Gastroesophageal sphincter (tissue), 4 donors: ENCODE measurements at regions not wholly inside any gene's neighbourhood (a gene's known extent, or its start where the extent isn't known, plus 50 kb on each side); places are given as distances from the start of the nearest gene placed in this dataset.

Source experiments
- ATAC-seq: fragments of 150-250 bp; one replicate; pipeline ENCODE4 v1.9.1; 2016; ENCODE audit warnings: mild to moderate bottlenecking, moderate library complexity
- H3K27ac ChIP-seq, 4 donors: fragments of 200-600 bp; sonication (generic) in 3 of 4; 1 replicate in 3 of 4; 2 replicates in 1 of 4; pipeline ENCODE4 v1.5.1; 2016 to 2019
- H3K27me3 ChIP-seq: fragments of 200-600 bp; sonication (generic); one replicate; pipeline ENCODE4 v1.5.1; 2019
- H3K36me3 ChIP-seq, 2 donors: fragments of 200-600 bp; sonication (generic); one replicate each; pipeline ENCODE4 v1.5.1; 2019; ENCODE audit warnings: control low read depth in 1 of 2
- H3K4me1 ChIP-seq, 3 donors: fragments of 200-600 bp; sonication (generic); 1 replicate in 2 of 3; 2 replicates in 1 of 3; pipeline ENCODE4 v1.5.1; 2016 to 2019; ENCODE audit warnings: control low read depth in 2 of 3
- H3K4me3 ChIP-seq, 2 donors: fragments of 200-600 bp; sonication (generic); one replicate each; pipeline ENCODE4 v1.5.1; 2019; ENCODE audit warnings: mild to moderate bottlenecking in 1 of 2, moderate library complexity in 1 of 2
- H3K9me3 ChIP-seq, 3 donors: fragments of 200-600 bp; sonication (generic); one replicate each; pipeline ENCODE4 v1.5.1; 2017 to 2019; ENCODE audit warnings: control low read depth in 2 of 3
- CTCF ChIP-seq, 4 experiments: fragments of 200-600 bp in 2 of 4; fragments of 450-650 bp in 2 of 4; sonication (generic) in 1 of 4; IDR thresholded peaks; one replicate each; pipeline ENCODE4 v1.5.1; 2017 to 2019; ENCODE audit warnings: antibody characterized with exemption in 4 of 4, mild to moderate bottlenecking in 2 of 4, moderate library complexity in 2 of 4
- EP300 ChIP-seq: sonication (generic); formaldehyde crosslinking; IDR thresholded peaks from one replicate; pipeline ENCODE4 v1.6.1; 2017; ENCODE audit warnings: antibody characterized with exemption, mild to moderate bottlenecking
- POLR2A ChIP-seq, 2 donors: fragments of 450-650 bp; IDR thresholded peaks; one replicate each; pipeline ENCODE4 v1.6.1; 2017; ENCODE audit warnings: antibody characterized with exemption in 2 of 2, mild to moderate bottlenecking in 2 of 2, moderate library complexity in 1 of 2
- POLR2AphosphoS5 ChIP-seq: sonication (generic); formaldehyde crosslinking; IDR thresholded peaks from one replicate; pipeline ENCODE4 v1.6.1; 2017; ENCODE audit warnings: antibody characterized with exemption
- WGBS, 2 donors: methylation state at CpG; one replicate each; pipeline ENCODE4 v1.1.5; 2018; ENCODE audit warnings: low coverage in 1 of 2; 5-methylcytosine and 5-hydroxymethylcytosine counted together

DNA sequence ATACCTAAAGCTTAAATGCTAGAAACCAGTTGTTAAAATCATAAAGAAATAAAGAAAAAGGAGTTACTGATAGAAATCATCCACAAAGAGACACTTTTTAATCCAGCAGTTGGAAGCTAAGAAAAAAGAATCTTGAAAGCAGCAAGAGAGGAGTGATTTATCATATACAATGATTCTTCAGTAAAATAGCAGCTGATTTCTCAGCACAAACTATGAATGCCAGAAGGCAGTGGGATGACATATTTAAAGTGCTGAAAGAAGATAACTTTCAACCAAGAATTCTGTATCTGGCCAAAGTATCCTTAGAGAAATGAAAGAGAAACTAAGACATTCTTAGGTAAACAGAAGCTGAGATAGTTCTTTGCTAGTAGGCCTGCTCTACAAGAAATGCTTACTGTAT lies 366.0 kb downstream of the HTR1A start:
- no peak overlapping the region for H3K4me3 ChIP-seq
- no peak for ATAC-seq
- H3K4me1 ChIP-seq: no peaks in the 10 kb centered on the region
- H3K27me3 ChIP-seq: no peaks in the 10 kb centered on the region
- H3K27ac ChIP-seq: no peak overlapping the region
- H3K36me3 ChIP-seq: no peaks in the 10 kb centered on the region
- peaks cover 0 to 14% (median 0%) of the 10 kb centered on the region in 3 donors for H3K9me3 ChIP-seq
- TF ChIP-seq POLR2AphosphoS5 (no peak), POLR2A (IDR thresholded peaks at IDR 0.05) (no peak)

- Histone ChIP-seq H3K27me3 (no peaks in the 10 kb centered on the region), H3K36me3 (no peaks in the 10 kb centered on the region), H3K9me3 (no peaks in the 10 kb centered on the region), H3K27ac (no peak overlapping the region), H3K4me3 (no peak overlapping the region), H3K4me1 (no peaks in the 10 kb centered on the region)
- ATAC-seq: no peak
- TF ChIP-seq POLR2A (IDR thresholded peaks at IDR 0.05) (no peak), EP300 (no peak), POLR2AphosphoS5 (no peak), CTCF (IDR thresholded peaks at IDR 0.05) (no peak)
Observed at GRCh38 chr5:63573380-63573779, 388.9 kb downstream of the HTR1A start.

DNA sequence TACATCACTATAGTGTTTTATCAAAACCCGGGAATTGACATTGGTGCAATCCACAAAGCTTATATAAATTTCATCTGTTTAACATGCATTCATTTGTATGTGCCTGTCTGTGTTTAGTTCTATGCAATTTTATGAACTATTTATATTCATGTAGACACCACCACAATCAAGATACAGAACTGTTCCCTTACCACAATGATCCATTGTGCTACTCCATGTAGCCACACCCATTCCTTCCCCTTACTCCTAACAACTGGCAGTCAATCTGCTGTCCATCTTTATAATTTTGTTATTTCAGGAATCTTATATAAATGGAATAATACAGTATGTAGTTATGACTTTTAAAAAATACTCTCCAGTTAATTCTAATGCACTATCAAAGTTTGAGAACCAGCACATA lies 389.5 kb downstream of the HTR1A start:
- no peak overlapping the region for H3K27ac ChIP-seq
- no peaks in the 10 kb centered on the region for H3K27me3 ChIP-seq
- 87 to 90% methylated on average over 1 of the region's 1 CpG for WGBS, 2 donors
- H3K4me1 ChIP-seq: no peaks in the 10 kb centered on the region
- H3K36me3 ChIP-seq: no peaks in the 10 kb centered on the region
- TF ChIP-seq EP300 (no peak), POLR2A (IDR thresholded peaks at IDR 0.05) (no peak), CTCF (IDR thresholded peaks at IDR 0.05) (no peak), POLR2AphosphoS5 (no peak)
- H3K4me3 ChIP-seq: no peak overlapping the region
- no peak for ATAC-seq
- H3K9me3 ChIP-seq: no peaks in the 10 kb centered on the region

GRCh38 chr5:63570752-63571151 lies 391.5 kb downstream of the HTR1A start:
- WGBS, 2 donors: 91% methylated on average over 8 of the region's 12 CpGs; no CpG with 5 or more reads in 1 of the 2 donors
- Histone ChIP-seq H3K4me3 (no peak overlapping the region), H3K27ac (no peak overlapping the region), H3K27me3 (no peaks in the 10 kb centered on the region), H3K4me1 (no peaks in the 10 kb centered on the region), H3K9me3 (no peaks in the 10 kb centered on the region), H3K36me3 (no peaks in the 10 kb centered on the region)
- no peak for ATAC-seq
- TF ChIP-seq POLR2A (IDR thresholded peaks at IDR 0.05) (no peak), POLR2AphosphoS5 (no peak), EP300 (no peak), CTCF (IDR thresholded peaks at IDR 0.05) (no peak)

DNA sequence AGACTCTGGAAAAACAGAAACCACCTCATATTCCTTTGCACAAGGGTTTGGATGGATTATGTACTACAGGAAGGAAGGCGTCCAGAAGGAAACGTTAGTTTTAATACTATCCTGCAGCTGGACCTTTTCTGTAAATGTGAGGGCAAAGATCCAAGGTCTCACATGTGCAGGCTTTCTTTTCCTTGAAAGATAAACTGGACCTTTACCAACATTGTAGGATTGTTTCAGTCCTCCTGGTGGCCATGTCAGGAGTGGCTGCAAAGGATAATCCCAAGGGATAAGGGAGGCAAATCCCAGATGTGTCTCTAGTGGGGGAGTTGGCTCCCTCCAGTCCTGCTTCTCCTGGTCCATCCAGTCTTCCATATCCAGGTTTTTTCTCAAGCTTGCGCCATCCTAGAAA lies 397.5 kb downstream of the HTR1A start:
- 71 to 75% methylated on average over 3 of the region's 3 CpGs for WGBS, 2 donors

More for the DNA sequence above, 397.5 kb downstream of the HTR1A start:
- ATAC-seq: no peak
- TF ChIP-seq EP300 (no peak), POLR2AphosphoS5 (no peak), CTCF (IDR thresholded peaks at IDR 0.05) (no peak), POLR2A (IDR thresholded peaks at IDR 0.05) (no peak)
- H3K9me3 ChIP-seq: peaks cover 0 to 22% (median 0%) of the 10 kb centered on the region in 3 donors
- H3K27ac ChIP-seq: no peak overlapping the region
- no peak overlapping the region for H3K4me3 ChIP-seq
- no peaks in the 10 kb centered on the region for H3K27me3 ChIP-seq
- no peaks in the 10 kb centered on the region for H3K36me3 ChIP-seq
- no peaks in the 10 kb centered on the region for H3K4me1 ChIP-seq
